ENCODE measurements at regions not wholly inside any gene's neighbourhood (a gene's known extent, or its start where the extent isn't known, plus 50 kb on each side); places are given as distances from the start of the nearest gene placed in this dataset.

DNA sequence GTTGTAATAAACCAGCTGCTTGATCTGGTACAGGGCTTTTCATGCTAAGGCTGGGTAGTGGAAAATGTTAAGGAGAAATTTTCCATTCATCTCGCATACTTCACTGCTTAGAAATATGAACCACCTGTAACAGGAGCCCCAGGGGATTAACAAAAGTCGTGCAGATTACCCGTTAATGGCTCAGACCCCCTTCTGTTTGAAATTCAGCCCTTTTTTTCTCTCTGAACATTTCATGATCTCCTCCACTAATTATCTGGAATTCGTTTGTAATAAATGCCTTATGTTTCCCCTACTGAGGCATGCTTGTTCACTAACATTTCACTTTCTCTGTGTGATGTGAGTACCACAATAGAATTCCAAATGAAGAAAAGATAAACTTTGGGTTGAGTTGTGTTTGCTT, 336.4 kb upstream of the HSF2 start:
- Histone ChIP-seq H3K36me3 (ENCODE audit: insufficient read depth, low read length) (no peaks in the 10 kb centered on the region), H3K27me3 (ENCODE audit: insufficient read depth, low read depth, low read length) (peaks cover 24% of the 10 kb centered on the region), H3K79me2 (replicated peaks; ENCODE audit: insufficient read depth, low read length) (no peaks in the 10 kb centered on the region), H3K27ac (ENCODE audit: low read length) (no peak overlapping the region), H2AFZ (ENCODE audit: low read depth, low read length) (no peak overlapping the region), H3K4me2 (ENCODE audit: low read length) (no peak overlapping the region), H3F3A (ENCODE audit: insufficient read depth, low read length, poor library complexity, severe bottlenecking) (no peaks in the 10 kb centered on the region), H3K4me3 (ENCODE audit: low read length) (no peak overlapping the region), H3K9me2 (ENCODE audit: insufficient read depth, low read length) (no peaks in the 10 kb centered on the region), H3K9ac (ENCODE audit: low read length) (no peak overlapping the region), H4K20me1 (ENCODE audit: insufficient read depth) (no peaks in the 10 kb centered on the region), H3K9me3 (ENCODE audit: low read length) (no peaks in the 10 kb centered on the region)
- TF ChIP-seq CTCF (IDR thresholded peaks at IDR 0.05; ENCODE audit: poor library complexity, severe bottlenecking): no peak
- TF ChIP-seq SMC3 (conservative IDR thresholded peaks at IDR 0.05; ENCODE audit: poor library complexity): no peak
- TF ChIP-seq POLR2AphosphoS5 (IDR thresholded peaks at IDR 0.05): no peak
- TF ChIP-seq TAF1 (IDR thresholded peaks at IDR 0.05; ENCODE audit: low read depth): no peak
- TF ChIP-seq EZH2 (IDR thresholded peaks at IDR 0.05; ENCODE audit: borderline replicate concordance, insufficient read depth, low read length, poor library complexity, severe bottlenecking): no peak
- no peak for TF ChIP-seq MXI1 (conservative IDR thresholded peaks at IDR 0.05; ENCODE audit: poor library complexity, severe bottlenecking)
- TF ChIP-seq EP300 (conservative IDR thresholded peaks at IDR 0.05; ENCODE audit: poor library complexity, severe bottlenecking): no peak
- TF ChIP-seq, protein P1, sequence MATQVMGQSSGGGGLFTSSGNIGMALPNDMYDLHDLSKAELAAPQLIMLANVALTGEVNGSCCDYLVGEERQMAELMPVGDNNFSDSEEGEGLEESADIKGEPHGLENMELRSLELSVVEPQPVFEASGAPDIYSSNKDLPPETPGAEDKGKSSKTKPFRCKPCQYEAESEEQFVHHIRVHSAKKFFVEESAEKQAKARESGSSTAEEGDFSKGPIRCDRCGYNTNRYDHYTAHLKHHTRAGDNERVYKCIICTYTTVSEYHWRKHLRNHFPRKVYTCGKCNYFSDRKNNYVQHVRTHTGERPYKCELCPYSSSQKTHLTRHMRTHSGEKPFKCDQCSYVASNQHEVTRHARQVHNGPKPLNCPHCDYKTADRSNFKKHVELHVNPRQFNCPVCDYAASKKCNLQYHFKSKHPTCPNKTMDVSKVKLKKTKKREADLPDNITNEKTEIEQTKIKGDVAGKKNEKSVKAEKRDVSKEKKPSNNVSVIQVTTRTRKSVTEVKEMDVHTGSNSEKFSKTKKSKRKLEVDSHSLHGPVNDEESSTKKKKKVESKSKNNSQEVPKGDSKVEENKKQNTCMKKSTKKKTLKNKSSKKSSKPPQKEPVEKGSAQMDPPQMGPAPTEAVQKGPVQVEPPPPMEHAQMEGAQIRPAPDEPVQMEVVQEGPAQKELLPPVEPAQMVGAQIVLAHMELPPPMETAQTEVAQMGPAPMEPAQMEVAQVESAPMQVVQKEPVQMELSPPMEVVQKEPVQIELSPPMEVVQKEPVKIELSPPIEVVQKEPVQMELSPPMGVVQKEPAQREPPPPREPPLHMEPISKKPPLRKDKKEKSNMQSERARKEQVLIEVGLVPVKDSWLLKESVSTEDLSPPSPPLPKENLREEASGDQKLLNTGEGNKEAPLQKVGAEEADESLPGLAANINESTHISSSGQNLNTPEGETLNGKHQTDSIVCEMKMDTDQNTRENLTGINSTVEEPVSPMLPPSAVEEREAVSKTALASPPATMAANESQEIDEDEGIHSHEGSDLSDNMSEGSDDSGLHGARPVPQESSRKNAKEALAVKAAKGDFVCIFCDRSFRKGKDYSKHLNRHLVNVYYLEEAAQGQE (IDR thresholded peaks at IDR 0.05; ENCODE audit: borderline replicate concordance): no peak
- TF ChIP-seq RAD21 (conservative IDR thresholded peaks at IDR 0.05): no peak

GRCh38 chr6:122063761-122064160, 335.7 kb upstream of the HSF2 start:
- Histone ChIP-seq H3K9me2 (ENCODE audit: insufficient read depth, low read length) (no peaks in the 10 kb centered on the region), H3K36me3 (ENCODE audit: insufficient read depth, low read length) (no peaks in the 10 kb centered on the region), H3K79me2 (replicated peaks; ENCODE audit: insufficient read depth, low read length) (no peaks in the 10 kb centered on the region), H3K27me3 (ENCODE audit: insufficient read depth, low read depth, low read length) (peaks cover 24% of the 10 kb centered on the region), H3K9me3 (ENCODE audit: low read length) (no peaks in the 10 kb centered on the region), H3K4me3 (ENCODE audit: low read length) (no peak overlapping the region), H4K20me1 (ENCODE audit: insufficient read depth) (no peaks in the 10 kb centered on the region), H3K27ac (ENCODE audit: low read length) (no peak overlapping the region), H3K4me2 (ENCODE audit: low read length) (no peak overlapping the region), H2AFZ (ENCODE audit: low read depth, low read length) (no peak overlapping the region), H3F3A (ENCODE audit: insufficient read depth, low read length, poor library complexity, severe bottlenecking) (no peaks in the 10 kb centered on the region), H3K9ac (ENCODE audit: low read length) (no peak overlapping the region)
- no peak for TF ChIP-seq SMC3 (conservative IDR thresholded peaks at IDR 0.05; ENCODE audit: poor library complexity)
- TF ChIP-seq TAF1 (IDR thresholded peaks at IDR 0.05; ENCODE audit: low read depth): no peak

DNA sequence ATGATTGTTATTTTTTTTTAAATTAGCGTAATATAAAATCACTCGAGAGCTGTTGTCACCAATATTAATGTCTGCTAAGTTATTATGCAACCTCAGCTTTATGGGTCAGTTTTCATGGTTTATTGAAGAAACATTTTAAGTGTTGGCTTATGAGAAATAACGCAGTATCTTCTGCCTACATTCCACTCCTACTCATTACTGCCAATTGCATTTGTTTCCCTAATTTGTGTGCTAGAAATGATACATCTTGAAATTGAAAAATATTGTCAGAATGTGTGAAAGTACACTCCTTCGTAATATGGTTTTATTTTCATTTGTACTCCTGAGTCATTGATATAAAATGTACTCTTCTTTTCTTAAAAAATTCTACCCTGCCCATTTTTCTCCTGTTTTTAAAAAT, 333.3 kb upstream of the HSF2 start:
- H3K27me3 ChIP-seq (ENCODE audit: insufficient read depth, low read depth, low read length): peaks cover 20% of the 10 kb centered on the region
- H3F3A ChIP-seq (ENCODE audit: insufficient read depth, low read length, poor library complexity, severe bottlenecking): no peaks in the 10 kb centered on the region
- no peaks in the 10 kb centered on the region for H3K9me3 ChIP-seq (ENCODE audit: low read length)
- H3K36me3 ChIP-seq (ENCODE audit: insufficient read depth, low read length): no peaks in the 10 kb centered on the region
- no peak overlapping the region for H3K4me3 ChIP-seq (ENCODE audit: low read length)
- H3K9ac ChIP-seq (ENCODE audit: low read length): no peak overlapping the region
- no peak overlapping the region for H3K27ac ChIP-seq (ENCODE audit: low read length)
- H3K4me2 ChIP-seq (ENCODE audit: low read length): no peak overlapping the region
- H4K20me1 ChIP-seq (ENCODE audit: insufficient read depth): no peaks in the 10 kb centered on the region
- H3K9me2 ChIP-seq (ENCODE audit: insufficient read depth, low read length): no peaks in the 10 kb centered on the region
- H2AFZ ChIP-seq (ENCODE audit: low read depth, low read length): no peak overlapping the region
- no peaks in the 10 kb centered on the region for H3K79me2 ChIP-seq (replicated peaks; ENCODE audit: insufficient read depth, low read length)
- TF ChIP-seq EP300 (conservative IDR thresholded peaks at IDR 0.05; ENCODE audit: poor library complexity, severe bottlenecking) (no peak), RAD21 (conservative IDR thresholded peaks at IDR 0.05) (no peak), MXI1 (conservative IDR thresholded peaks at IDR 0.05; ENCODE audit: poor library complexity, severe bottlenecking) (no peak), SMC3 (conservative IDR thresholded peaks at IDR 0.05; ENCODE audit: poor library complexity) (no peak), EZH2 (IDR thresholded peaks at IDR 0.05; ENCODE audit: borderline replicate concordance, insufficient read depth, low read length, poor library complexity, severe bottlenecking) (no peak), POLR2AphosphoS5 (IDR thresholded peaks at IDR 0.05) (no peak), TAF1 (IDR thresholded peaks at IDR 0.05; ENCODE audit: low read depth) (no peak), CTCF (IDR thresholded peaks at IDR 0.05; ENCODE audit: poor library complexity, severe bottlenecking) (no peak)
- TF ChIP-seq, protein P1 (IDR thresholded peaks at IDR 0.05; ENCODE audit: borderline replicate concordance): no peak
